ENCODE measurements at regions not wholly inside any gene's neighbourhood (a gene's known extent, or its start where the extent isn't known, plus 50 kb on each side); places are given as distances from the start of the nearest gene placed in this dataset.

DNA sequence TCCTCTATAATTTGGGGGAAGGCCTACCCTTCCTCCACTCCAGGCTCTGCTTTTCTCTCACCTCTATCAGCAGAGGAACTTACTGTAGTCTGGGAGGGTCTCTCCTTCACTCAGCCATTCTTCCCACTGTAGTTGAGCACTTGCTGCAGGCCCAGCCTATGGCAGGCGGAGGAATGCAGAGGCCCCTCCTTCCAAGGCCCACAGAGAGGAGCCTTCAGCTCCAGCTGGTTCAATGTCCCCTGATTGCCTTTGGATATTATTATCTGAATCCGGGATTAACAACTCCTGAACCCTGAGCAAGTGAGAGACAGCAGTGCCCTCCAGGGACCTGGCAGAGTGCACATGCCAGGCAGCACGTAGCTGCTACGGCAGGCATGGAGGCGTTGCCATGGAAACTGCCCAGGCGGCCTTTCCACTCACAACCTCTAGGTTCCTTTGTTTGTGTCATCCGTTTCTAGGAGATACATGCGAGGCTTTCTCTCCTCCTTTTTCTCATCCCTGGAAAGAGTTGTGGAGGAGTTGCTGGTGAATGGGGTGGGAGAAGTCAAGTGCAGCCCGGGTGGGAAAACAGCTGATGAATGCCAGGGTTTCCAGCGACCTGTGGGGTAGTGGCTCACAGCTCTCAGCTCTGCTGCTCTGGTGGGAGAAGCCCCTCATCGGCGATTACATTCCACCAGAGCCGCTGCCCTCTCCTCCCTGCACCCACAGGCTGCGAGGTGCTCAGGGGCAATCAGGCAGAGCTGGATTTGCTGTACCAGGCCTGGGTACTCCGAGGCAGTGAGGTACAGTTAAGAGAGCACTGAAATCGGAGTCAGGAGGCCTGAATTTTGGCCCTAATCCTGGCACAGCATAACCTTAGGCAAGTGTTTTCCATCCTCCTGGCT, 55.3 kb upstream of the HK2 start:
- no peak overlapping the region for H3K18ac ChIP-seq (ENCODE audit: extremely low read depth, low read length)
- peaks cover 0 to 12% (median 8%) of the 10 kb centered on the region in 4 experiments; a peak in 6 of 7 replicates for H3K4me1 ChIP-seq (replicated peaks in 1 of 4; ENCODE audit: control insufficient read depth in 3 of 4, insufficient read depth in 4 of 4, low read length in 3 of 4)
- H2BK120ac ChIP-seq (replicated peaks; ENCODE audit: low read depth, low read length): no peak overlapping the region
- peak overlapping the region; percentile 59; the same call in 1 of the 2 replicates for H3K27ac ChIP-seq (ENCODE audit: low read depth, low read length)
- no peak overlapping the region for H3K23ac ChIP-seq (ENCODE audit: insufficient read length)
- POLR2A ChIA-PET (ENCODE audit: partially characterized antibody): interaction anchor here (0.8 to 2.0 kb wide), 5 partner anchors 11 to 57 kb away, joined by 3 to 7 read pairs (median 3); no protein-coding TSS in a partner anchor
- DNase-seq (ENCODE audit: low read depth in 1 of 2, low spot score in 2 of 2) (peak; percentile 33 to 83), FAIRE-seq (no peak)
- no peaks in the 10 kb centered on the region; the same call in 1 of the 2 replicates for H3K23me2 ChIP-seq (ENCODE audit: low read depth, low read length)
- no peaks in the 10 kb centered on the region for H3K36me3 ChIP-seq (ENCODE audit: control insufficient read depth in 2 of 4, insufficient read depth in 4 of 4, low read length in 3 of 4)
- H3K27me3 ChIP-seq (replicated peaks in 1 of 4; ENCODE audit: control insufficient read depth in 3 of 4, extremely low read depth in 1 of 4, insufficient read depth in 3 of 4, low read length in 3 of 4): no peaks in the 10 kb centered on the region
- no peak overlapping the region for H3K14ac ChIP-seq (ENCODE audit: insufficient read length)
- H2BK12ac ChIP-seq (ENCODE audit: low read depth, low read length): peak overlapping the region; percentile 70
- H3K79me2 ChIP-seq (ENCODE audit: control insufficient read depth in 1 of 2, insufficient read depth in 2 of 2, low read length in 2 of 2): no peaks in the 10 kb centered on the region
- no peak overlapping the region for H3K56ac ChIP-seq (replicated peaks; ENCODE audit: insufficient read length, low read depth, low read length)
- no peak overlapping the region for H2BK5ac ChIP-seq (ENCODE audit: low read depth, low read length)
- H3K4me2 ChIP-seq (ENCODE audit: insufficient read depth in 1 of 2, low read depth in 2 of 2, low read length in 2 of 2): peak overlapping the region; percentile 33 to 59; a peak in 3 of 4 replicates
- H3K79me1 ChIP-seq (ENCODE audit: low read depth, low read length): no peaks in the 10 kb centered on the region
- no peaks in the 10 kb centered on the region for H4K20me1 ChIP-seq (replicated peaks in 1 of 2; ENCODE audit: control insufficient read depth in 1 of 2, insufficient read depth in 2 of 2, low read length in 2 of 2)
- H3K4ac ChIP-seq (replicated peaks; ENCODE audit: insufficient read length, low read depth, low read length): peak overlapping the region; percentile 33
- no peaks in the 10 kb centered on the region for H3K9me3 ChIP-seq (ENCODE audit: insufficient read depth in 2 of 2, low read depth in 1 of 2, low read length in 1 of 2)
- no peak overlapping the region for H2BK15ac ChIP-seq (ENCODE audit: low read length)
- H4K8ac ChIP-seq (ENCODE audit: extremely low read depth, insufficient read depth, low read length): peak overlapping the region; percentile 80
- 52% methylated on average over 15 of the region's 16 CpGs; no CpG with 5 or more reads in 1 of the 2 experiments for WGBS, 2 experiments (ENCODE audit: extremely low coverage in 1 of 2, insufficient coverage in 1 of 2, insufficient read length in 1 of 2, insufficient replicate concordance in 2 of 2, low coverage in 1 of 2, low lambda C conversion rate in 2 of 2, missing lambda C conversion rate in 1 of 2)
- H4K5ac ChIP-seq (ENCODE audit: insufficient read length, low read depth, low read length): peak overlapping the region; percentile 44
- H2AFZ ChIP-seq (ENCODE audit: low read length): peak overlapping the region; percentile 96
- peak overlapping the region in 1 of 4 experiments; percentile 46; a peak in 4 of 7 replicates for H3K9ac ChIP-seq (replicated peaks in 1 of 4; ENCODE audit: extremely low read depth in 1 of 4, low read depth in 3 of 4, low read length in 3 of 4)
- no peak overlapping the region for H2BK20ac ChIP-seq (ENCODE audit: low read length)
- CTCF ChIA-PET (ENCODE audit: partially characterized antibody): interaction anchor here (0.5 to 2.3 kb wide), 5 partner anchors 11 to 415 kb away, joined by 4 to 6 read pairs (median 5); no protein-coding TSS in a partner anchor
- H3K4me3 ChIP-seq (ENCODE audit: extremely low read depth in 1 of 4, insufficient read depth in 2 of 4, low read depth in 3 of 4, low read length in 4 of 4): peak overlapping the region; percentile 1 to 47 (median 19); a peak in 6 of 8 replicates
- no peak overlapping the region for H2AK5ac ChIP-seq (ENCODE audit: low read depth, low read length)
- H4K91ac ChIP-seq (replicated peaks; ENCODE audit: insufficient read length, low read length): peak overlapping the region; percentile 78
- TF ChIP-seq, protein P1, sequence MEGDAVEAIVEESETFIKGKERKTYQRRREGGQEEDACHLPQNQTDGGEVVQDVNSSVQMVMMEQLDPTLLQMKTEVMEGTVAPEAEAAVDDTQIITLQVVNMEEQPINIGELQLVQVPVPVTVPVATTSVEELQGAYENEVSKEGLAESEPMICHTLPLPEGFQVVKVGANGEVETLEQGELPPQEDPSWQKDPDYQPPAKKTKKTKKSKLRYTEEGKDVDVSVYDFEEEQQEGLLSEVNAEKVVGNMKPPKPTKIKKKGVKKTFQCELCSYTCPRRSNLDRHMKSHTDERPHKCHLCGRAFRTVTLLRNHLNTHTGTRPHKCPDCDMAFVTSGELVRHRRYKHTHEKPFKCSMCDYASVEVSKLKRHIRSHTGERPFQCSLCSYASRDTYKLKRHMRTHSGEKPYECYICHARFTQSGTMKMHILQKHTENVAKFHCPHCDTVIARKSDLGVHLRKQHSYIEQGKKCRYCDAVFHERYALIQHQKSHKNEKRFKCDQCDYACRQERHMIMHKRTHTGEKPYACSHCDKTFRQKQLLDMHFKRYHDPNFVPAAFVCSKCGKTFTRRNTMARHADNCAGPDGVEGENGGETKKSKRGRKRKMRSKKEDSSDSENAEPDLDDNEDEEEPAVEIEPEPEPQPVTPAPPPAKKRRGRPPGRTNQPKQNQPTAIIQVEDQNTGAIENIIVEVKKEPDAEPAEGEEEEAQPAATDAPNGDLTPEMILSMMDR (IDR thresholded peaks at IDR 0.05; ENCODE audit: control extremely low read depth in 1 of 3, insufficient read depth in 1 of 3, low read depth in 1 of 3, low read length in 3 of 3): peak in 2 of 3 experiments; percentile 3 to 12; a peak in 2 of 4 replicates
- TF ChIP-seq YY1 (IDR thresholded peaks at IDR 0.05; ENCODE audit: low read depth, low read length): peak; percentile 34; the same call in 1 of the 2 replicates
- peak; percentile 39 for TF ChIP-seq KDM4A (IDR thresholded peaks at IDR 0.05; ENCODE audit: low read depth, low read length, severe bottlenecking)
- TF ChIP-seq, protein P2, sequence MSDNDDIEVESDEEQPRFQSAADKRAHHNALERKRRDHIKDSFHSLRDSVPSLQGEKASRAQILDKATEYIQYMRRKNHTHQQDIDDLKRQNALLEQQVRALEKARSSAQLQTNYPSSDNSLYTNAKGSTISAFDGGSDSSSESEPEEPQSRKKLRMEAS (IDR thresholded peaks at IDR 0.05): peak; percentile 57
- no peak for TF ChIP-seq BCL11A (IDR thresholded peaks at IDR 0.05; ENCODE audit: low read depth in 2 of 2, low read length in 2 of 2)
- 0 out of 2 replicates have a peak, but pooled peaks have one; percentile 12 for TF ChIP-seq TAF1 (IDR thresholded peaks at IDR 0.05; ENCODE audit: low read depth, low read length)
- TF ChIP-seq, protein P3, sequence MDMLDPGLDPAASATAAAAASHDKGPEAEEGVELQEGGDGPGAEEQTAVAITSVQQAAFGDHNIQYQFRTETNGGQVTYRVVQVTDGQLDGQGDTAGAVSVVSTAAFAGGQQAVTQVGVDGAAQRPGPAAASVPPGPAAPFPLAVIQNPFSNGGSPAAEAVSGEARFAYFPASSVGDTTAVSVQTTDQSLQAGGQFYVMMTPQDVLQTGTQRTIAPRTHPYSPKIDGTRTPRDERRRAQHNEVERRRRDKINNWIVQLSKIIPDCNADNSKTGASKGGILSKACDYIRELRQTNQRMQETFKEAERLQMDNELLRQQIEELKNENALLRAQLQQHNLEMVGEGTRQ (IDR thresholded peaks at IDR 0.05; ENCODE audit: low read length): no peak

Data from H1 (cell line).